Raji (cell line): ENCODE measurements at regions not wholly inside any gene's neighbourhood (a gene's known extent, or its start where the extent isn't known, plus 50 kb on each side); places are given as distances from the start of the nearest gene placed in this dataset.

Experiments used
- POLR2A ChIP-seq: IDR thresholded peaks from 2 replicates; pipeline ENCODE4 v1.6.1; 2011; ENCODE audit warnings: low read depth, low read length, control low read depth; ENCODE audit not compliant: insufficient read depth

DNA sequence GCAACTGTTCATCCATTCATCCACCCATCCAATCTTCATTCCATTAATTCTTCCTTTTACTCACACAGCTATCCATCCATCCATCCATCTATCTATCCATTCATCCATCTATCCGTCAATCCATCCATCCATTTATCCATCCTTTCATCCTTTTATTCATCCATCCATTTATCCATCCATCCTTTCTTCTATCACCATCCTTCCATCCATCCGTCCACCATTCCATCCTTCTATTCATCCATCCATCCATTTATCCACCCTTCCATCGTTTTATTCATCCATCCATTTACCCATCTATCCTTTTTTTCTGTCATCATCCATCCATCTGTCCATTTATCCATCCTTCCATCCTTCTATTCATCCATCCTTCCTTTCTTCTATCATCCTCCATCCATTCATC, 73.0 kb upstream of the FOXF1 start:
- no peak for TF ChIP-seq POLR2A

DNA sequence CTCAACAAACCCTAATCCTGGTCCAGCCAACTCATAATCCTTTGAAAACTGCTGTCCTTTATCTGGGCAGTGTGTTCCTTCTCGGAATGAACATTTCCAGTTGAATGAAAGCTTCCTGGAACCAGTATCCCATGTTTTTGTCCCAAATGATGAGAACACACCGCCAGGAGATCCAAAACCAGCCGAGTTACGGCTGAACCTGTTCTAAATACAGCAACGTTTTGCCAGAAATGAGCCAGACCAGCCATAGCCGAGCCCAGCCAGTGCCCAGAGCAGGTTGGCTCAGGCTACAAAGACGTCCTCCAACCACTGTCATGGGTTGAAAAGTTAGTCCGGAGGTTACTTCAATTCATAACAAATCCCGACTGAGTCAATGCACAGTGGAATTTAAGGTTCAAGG, 67.6 kb upstream of the FOXF1 start:
- no peak for TF ChIP-seq POLR2A

DNA sequence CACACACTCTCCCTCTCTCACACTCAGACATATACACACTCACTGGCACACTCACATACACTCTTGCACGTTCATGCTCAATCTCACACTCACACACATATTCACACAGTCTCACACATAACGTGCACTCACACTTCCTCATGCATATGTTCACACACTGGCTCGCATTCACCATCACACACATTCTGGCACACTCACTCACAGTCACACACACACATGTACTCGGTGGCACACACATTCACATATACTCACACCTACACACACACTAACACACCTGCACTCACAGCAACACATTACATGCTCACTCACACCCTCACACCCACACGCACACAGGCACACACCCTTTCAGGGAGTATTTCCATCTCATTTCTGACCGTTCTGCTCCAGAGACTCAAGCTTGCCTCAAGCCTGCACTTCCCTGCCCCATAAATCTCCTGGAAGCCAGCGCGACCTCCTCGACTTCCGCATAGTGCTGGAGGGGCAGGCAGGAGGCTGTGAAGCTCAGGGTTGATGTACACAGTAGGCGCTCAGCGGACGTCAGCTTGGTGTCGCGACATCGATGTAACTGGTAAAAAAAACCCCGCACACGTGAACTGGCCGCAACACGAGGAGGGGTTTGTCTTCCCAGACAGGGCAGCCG, 66.7 kb upstream of the FOXF1 start:
- no peak for TF ChIP-seq POLR2A

DNA sequence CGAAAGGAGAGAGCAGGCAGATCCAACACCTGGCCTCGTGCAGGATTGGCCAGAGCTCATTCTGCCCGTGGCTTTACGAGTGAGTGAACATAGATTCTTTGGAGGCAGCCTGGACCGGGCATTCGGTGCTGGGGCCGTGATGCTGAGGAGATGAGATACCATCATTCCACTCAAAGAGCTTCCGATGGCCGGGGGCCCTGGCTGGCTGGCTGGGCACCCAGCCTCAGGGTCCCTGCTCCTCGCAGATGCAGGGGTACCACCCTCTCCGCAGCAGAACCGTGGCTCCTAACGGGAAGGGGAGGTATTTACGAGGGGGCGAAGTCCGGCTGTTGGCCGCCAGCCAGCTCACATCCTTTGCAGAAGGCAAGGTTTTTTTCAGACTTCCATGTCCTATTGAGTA, 66.1 kb upstream of the FOXF1 start:
- no peak for TF ChIP-seq POLR2A

DNA sequence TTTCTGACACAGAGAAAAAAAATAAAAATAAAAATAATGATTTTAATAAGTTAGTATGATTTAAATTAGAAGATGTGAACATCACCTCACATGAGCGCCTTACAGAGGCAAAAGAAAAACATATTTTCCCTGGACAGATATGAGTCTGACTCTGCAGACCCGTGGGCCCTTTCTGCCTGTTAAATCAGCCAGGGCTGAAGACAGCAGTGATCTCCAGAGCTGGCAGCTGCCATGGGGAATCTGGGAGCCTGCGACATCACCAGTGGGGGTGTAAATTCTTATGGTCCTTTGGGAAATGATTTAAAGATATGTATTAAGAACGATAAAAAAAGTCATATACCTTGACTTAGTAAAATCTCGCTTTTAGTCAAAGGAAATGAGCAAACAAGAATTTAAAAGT, 65.7 kb upstream of the FOXF1 start:
- TF ChIP-seq POLR2A = no peak

DNA sequence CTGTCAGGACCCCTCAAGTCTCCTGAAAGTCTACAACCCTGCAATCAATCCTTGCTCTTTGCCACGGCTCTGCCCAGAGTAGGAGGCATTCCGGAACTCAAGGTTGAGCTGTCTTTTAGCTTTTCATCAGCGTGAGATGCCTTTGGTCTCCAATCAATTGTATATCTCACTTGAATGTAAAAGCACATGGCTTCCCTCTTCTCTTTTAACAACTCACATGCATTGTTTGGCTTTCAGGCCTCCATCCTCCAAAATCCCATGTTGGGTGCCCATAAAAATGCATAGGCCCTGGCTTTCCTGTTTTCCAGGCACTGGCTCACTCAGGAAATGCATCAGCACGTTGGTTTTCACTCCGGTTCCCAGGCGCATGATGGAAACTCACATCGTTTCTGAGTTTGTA, 64.0 kb upstream of the FOXF1 start:
- TF ChIP-seq POLR2A = no peak

DNA sequence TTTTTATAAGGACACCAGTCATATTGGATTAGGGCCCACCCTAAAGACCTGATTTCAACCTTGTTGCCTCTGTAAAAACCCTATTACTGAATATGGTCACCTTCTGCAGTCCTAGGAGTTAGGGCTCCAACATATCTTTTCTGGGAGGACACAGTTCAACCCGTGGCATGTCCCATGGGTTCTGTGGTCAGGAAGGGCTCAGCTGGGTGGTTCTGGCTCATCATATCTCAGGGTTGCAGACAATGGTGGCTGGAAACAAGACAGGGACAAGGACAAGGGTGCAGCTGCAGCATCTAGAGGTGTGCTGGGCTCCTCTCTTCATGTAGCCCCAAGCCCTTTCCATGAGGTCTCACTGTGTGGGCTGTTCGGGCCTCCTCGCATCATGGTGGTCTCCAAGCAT, 63.1 kb upstream of the FOXF1 start:
- no peak for TF ChIP-seq POLR2A

DNA sequence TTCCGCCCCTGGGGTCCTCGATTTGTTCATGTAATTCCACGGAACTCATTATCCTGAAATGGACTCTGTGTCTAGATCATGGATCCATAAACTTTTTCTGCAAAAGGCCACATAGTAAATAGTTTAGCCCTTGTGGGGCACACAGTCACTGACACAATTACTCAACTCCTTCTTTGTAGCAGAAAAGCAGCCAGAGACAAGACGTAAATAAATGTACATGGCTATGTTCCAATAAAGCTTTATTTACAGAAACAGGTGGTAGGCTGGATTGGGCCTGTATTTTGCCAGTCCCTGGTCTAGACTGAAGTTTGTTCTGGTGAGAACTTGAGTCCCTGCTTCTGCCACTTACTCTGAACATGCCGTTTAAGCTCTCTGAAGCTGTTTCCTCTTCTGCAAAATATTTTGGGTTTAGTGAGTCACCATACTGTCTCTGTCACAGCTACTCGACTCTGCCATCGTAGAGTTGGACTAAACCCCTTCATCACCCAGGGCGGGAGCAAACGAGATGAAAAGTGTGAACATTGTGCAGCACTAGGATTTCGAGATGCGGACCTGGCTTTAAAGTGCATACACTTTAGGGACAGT, 61.9 kb upstream of the FOXF1 start:
- no peak for TF ChIP-seq POLR2A

DNA sequence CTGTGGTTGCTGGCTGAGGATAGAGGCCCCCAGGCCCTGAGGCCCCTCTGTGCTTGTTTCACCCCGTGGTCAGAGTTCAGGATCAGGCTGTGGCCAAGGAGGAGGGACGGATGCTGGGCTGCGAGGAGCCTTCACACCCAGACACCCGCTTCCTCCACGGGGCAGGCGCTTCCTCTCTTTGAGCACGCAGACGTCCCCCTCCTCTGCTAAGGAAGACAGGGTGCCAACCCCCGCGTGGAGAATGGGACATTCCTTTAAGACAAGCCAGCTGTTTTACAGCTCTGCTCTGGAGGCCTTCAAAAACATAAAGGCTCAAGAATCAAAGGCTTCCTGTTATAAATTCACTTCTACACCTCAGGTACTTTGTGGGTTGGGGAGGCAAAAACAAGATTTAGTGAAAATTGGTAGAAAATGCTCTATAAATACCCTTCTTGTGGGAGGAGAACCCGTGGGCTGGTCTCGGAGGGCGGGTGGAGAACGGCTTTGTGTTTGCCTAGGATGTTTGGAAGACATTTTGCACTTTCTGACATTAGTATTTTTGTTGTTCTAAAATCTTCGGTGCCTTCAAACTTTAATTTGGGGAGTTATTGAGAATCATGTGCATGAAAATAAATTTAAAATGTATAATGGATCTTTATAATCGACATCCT, 60.8 kb upstream of the FOXF1 start:
- no peak for TF ChIP-seq POLR2A

DNA sequence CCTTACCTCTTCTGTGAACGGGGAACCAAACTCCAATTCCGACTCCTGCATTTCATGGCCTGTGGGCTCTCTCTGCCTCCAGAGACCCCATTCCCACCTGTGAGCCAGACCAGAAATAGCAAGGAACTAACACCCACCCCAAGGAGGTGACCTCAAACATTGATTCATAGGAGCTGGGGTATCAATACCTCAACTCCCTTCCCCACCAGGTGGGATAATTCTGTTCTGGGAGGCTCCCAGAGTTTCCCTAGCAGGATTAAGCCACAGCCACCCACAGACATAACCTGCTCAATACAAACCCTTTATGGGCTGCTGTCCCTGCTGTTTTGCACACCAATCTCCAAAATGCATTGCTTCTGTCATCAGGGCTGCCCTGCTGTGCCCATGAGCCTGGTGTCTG, 59.6 kb upstream of the FOXF1 start:
- TF ChIP-seq POLR2A = no peak

DNA sequence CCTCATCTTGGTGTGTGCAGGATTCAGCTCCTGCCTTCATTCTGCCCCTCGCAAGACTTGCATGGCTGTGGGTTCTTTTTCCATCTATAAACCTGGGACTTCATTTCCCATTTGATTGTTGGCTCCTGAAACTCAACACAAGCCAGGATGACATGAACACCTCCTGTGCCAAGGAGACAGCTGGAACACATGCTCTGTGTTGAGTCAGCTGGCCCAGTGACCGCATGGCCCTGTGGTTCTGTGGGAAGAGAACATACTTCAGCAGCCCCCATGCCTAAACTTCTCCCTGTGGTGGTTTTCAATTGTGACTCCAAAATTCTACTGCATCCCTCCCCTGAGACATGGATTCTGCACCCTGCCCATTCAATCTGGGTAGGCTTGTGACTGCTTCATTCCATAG, 57.9 kb upstream of the FOXF1 start:
- TF ChIP-seq POLR2A = no peak

DNA sequence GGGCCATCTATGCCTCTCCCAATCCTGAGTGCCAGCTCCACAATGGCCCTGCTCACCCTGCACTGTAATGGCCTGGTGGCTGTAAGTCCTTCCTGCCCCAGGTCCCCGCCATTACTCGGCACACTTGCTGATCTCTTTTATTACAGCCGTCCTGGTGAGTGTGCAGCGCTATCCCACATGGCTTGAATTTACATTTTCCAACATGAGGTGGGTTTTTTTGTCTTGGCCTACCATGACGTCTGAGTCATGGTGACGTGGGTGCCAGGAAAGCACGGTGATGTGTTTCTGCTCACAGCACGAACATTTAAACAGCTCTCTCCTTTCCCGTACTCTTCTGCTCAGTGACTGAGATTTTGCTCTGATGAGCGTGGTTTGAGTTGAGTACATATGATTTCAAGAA, 55.2 kb upstream of the FOXF1 start:
- TF ChIP-seq POLR2A = no peak

DNA sequence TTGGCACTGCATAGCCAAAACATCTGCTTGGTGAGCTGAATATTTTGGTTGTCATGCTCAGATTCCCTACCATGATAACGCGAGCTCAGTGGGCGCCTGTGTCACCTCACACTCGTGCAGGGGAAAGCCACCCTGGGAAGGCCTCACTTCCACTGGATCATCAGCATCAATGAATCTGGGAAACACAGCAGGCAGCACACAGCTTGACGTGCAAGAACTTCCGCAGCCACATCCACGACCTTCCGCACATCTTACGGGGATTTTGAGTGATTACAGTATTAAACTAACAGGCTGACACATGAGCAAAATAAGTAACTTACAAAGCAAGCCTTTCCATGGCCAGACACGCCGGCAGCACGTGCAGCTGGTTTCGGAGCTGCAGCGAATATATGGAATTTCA, 54.7 kb upstream of the FOXF1 start:
- TF ChIP-seq POLR2A = no peak

DNA sequence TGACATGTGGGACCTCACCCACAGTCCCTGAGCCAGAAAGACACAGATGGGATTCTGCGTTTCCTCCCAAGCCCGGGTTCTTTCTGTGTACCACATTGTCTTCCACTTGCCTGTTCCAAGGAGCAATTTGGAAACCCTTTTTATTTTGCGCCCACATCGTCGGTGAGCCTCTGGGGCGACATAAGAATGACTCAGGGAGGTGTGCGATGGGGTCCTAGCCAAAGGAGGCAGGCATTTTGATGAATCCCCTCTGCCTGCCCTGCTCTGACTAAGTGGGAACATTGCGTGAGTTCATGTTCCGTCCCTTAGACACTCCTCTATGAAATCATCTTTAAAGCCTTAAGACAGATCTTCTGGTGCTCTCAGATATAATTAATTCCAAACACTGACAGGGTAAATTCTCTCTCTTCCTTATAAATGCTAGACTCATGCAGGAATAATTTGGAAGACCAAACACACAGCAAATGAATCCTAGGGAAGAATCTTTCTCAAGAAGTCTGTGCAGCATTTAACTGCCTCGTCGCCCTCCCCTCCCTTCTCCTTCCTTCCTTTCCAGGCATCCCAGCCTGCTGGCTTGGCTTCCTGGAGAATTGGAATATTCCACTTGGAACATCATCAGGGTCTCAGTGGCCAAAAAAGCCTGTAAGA, 52.7 kb upstream of the FOXF1 start:
- TF ChIP-seq POLR2A = no peak

DNA sequence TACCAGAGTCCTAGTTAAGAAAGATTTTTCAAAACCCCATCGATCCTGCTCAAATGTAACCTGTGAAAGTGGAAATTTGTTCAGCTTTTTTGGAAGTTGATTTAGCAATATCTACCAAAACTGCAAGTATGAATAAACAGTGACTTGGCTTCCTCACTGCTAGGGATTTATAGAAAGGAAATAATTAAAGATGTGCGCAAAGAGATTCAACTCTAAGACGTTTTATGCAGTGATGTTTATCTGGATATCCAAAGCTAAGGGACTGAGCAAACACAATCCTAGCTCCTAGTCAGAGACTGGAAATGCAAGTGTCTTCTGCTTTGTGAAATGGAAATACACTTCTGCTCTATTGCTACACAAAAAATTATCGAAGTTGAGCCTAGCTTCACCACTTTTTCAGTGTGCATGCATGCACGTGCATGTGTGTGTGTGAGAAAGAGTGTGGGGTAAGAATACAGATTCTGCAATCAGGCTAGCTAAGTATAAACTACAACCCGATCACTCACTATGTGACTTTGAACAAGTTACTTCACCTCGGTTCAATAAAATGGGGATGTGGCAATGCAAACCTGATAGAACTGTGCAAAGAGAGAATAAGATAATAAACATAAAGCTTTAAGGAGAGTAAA, 52.1 kb upstream of the FOXF1 start:
- TF ChIP-seq POLR2A = no peak

DNA sequence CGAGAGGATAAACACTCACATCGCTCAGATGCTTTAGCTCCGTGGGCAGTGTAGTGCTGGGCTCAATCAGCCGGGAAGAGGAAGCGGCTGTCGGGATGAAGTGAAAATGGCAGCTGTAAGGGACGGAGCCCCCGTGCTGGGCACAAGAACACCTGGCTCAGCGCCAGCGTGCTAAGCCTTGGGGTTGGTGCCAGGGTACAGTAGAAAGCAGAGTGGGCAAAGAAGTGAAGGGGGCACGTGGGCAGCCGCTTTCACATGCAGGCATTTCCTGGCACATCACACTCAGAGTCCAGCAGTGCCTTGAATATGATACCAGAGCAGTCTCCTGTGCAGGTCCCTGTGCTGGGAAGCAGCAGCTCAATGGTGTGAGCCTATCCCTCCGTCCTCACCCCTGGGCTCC, 51.1 kb upstream of the FOXF1 start:
- no peak for TF ChIP-seq POLR2A
